Gastrocnemius medialis (tissue), 4 donors: ENCODE measurements at regions not wholly inside any gene's neighbourhood (a gene's known extent, or its start where the extent isn't known, plus 50 kb on each side); places are given as distances from the start of the nearest gene placed in this dataset.
"Not testable (repeated sequence)": the region's sequence is repeated elsewhere in the genome, so short reads cannot be mapped to it uniquely, and the experiment has no call there.

Experiments used
- ATAC-seq, 2 donors: fragments of 150-250 bp; one replicate each; pipeline ENCODE4 v1.9.1; 2016
- DNase-seq, 2 donors: peaks; one replicate each; pipeline ENCODE4 v3.0.0-alpha.2; 2019
- H3K27ac ChIP-seq, 4 donors: fragments of 200-600 bp; sonication (generic); 1 replicate in 1 of 4; 2 replicates in 3 of 4; pipeline ENCODE4 v1.5.1; 2016 to 2018; ENCODE audit warnings: mild to moderate bottlenecking in 2 of 4, moderate library complexity in 1 of 4
- H3K27me3 ChIP-seq, 3 donors: fragments of 200-600 bp; sonication (generic) in 2 of 3; 1 replicate in 1 of 3; 2 replicates in 2 of 3; pipeline versions ENCODE4 v1.5.1 to v1.6.0; 2016 to 2019; ENCODE audit warnings: mild to moderate bottlenecking in 1 of 3, moderate library complexity in 1 of 3
- H3K36me3 ChIP-seq, 2 donors: fragments of 200-600 bp; sonication (generic) in 1 of 2; one replicate each; pipeline ENCODE4 v1.5.1; 2017 to 2018
- H3K4me1 ChIP-seq, 2 donors: fragments of 200-600 bp; sonication (generic) in 1 of 2; one replicate each; pipeline ENCODE4 v1.5.1; 2016 to 2017; ENCODE audit warnings: mild to moderate bottlenecking in 2 of 2
- H3K4me3 ChIP-seq, 4 donors: fragments of 200-600 bp; sonication (generic) in 3 of 4; 1 replicate in 1 of 4; 2 replicates in 3 of 4; pipeline ENCODE4 v1.5.1; 2016 to 2019; ENCODE audit warnings: mild to moderate bottlenecking in 2 of 4
- H3K9me3 ChIP-seq, 3 donors: fragments of 200-600 bp; sonication (generic) in 2 of 3; 1 replicate in 1 of 3; 2 replicates in 2 of 3; pipeline ENCODE4 v1.5.1; 2016 to 2019
- CTCF ChIP-seq, 5 experiments: fragments of 450-650 bp in 3 of 5; fragments of 200-600 bp in 2 of 5; sonication (generic) in 2 of 5; IDR thresholded peaks in 4 of 5; conservative IDR thresholded peaks in 1 of 5; 1 replicate in 4 of 5; 2 replicates in 1 of 5; pipeline ENCODE4 v1.5.1; 2016 to 2019; ENCODE audit warnings: antibody characterized with exemption in 5 of 5, mild to moderate bottlenecking in 3 of 5, moderate library complexity in 3 of 5
- POLR2A ChIP-seq, 2 donors: fragments of 450-650 bp; IDR thresholded peaks; one replicate each; pipeline ENCODE4 v1.6.1; 2017; ENCODE audit warnings: antibody characterized with exemption in 2 of 2, mild to moderate bottlenecking in 2 of 2, moderate library complexity in 2 of 2
- in situ Hi-C, 4 donors: fragments of 200-750 bp; cut with MboI; loops; one replicate each; pipeline versions ENCODE4 v1.15.0 to v1.8.0; 2017; ENCODE audit warnings: low sequenced_read_pairs in 4 of 4
- intact Hi-C: fragments of 100-400 bp; cut with DNase I; formaldehyde crosslinking; loops from one replicate; pipeline ENCODE4 v1.15.1; 2023; ENCODE audit warnings: low total_unique reads

GRCh38 chr7:34569975-34570699, 87.9 kb upstream of the NPSR1 start:
- TF ChIP-seq POLR2A (IDR thresholded peaks at IDR 0.05) (no peak), CTCF (IDR thresholded peaks at IDR 0.05 in 4 of 5, conservative IDR thresholded peaks at IDR 0.05 in 1 of 5) (no peak)
- Histone ChIP-seq H3K9me3 (no peaks in the 10 kb centered on the region), H3K4me1 (no peaks in the 10 kb centered on the region), H3K27me3 (no peaks in the 10 kb centered on the region), H3K36me3 (no peaks in the 10 kb centered on the region), H3K27ac (no peak overlapping the region), H3K4me3 (no peak overlapping the region)
- in situ Hi-C loops (no loop called here), intact Hi-C loops (no loop called here)
- DNase-seq = no peak
- no peak for ATAC-seq

- no peaks in the 10 kb centered on the region for H3K27me3 ChIP-seq
- intact Hi-C loops (no loop called here), in situ Hi-C loops (no loop called here)
- TF ChIP-seq POLR2A (IDR thresholded peaks at IDR 0.05) = no peak
- TF ChIP-seq CTCF (IDR thresholded peaks at IDR 0.05 in 4 of 5, conservative IDR thresholded peaks at IDR 0.05 in 1 of 5) = no peak
- H3K4me1 ChIP-seq = no peaks in the 10 kb centered on the region
- H3K27ac ChIP-seq = no peak overlapping the region
- no peaks in the 10 kb centered on the region for H3K9me3 ChIP-seq
- ATAC-seq = no peak
- H3K4me3 ChIP-seq = no peak overlapping the region
- no peak for DNase-seq
- no peaks in the 10 kb centered on the region for H3K36me3 ChIP-seq
These were observed 83.0 kb upstream of the NPSR1 start for GRCh38 chr7:34575006-34575405.

GRCh38 chr7:34577934-34578333, 80.1 kb upstream of the NPSR1 start:
- H3K4me1 ChIP-seq, in situ Hi-C loops, intact Hi-C loops, H3K36me3 ChIP-seq, H3K4me3 ChIP-seq, H3K9me3 ChIP-seq, H3K27me3 ChIP-seq, DNase-seq, H3K27ac ChIP-seq, ATAC-seq: not testable (repeated sequence)

- H3K36me3 ChIP-seq, intact Hi-C loops, DNase-seq, ATAC-seq, H3K27ac ChIP-seq, H3K9me3 ChIP-seq, H3K27me3 ChIP-seq, in situ Hi-C loops, H3K4me1 ChIP-seq, H3K4me3 ChIP-seq: not testable (repeated sequence)
These were observed 76.3 kb upstream of the NPSR1 start for GRCh38 chr7:34581698-34582097.

GRCh38 chr7:34584526-34584925, 73.5 kb upstream of the NPSR1 start:
- H3K27ac ChIP-seq = no peak overlapping the region
- ATAC-seq (no peak), DNase-seq (no peak)
- H3K36me3 ChIP-seq = no peaks in the 10 kb centered on the region
- intact Hi-C loops (no loop called here), in situ Hi-C loops (no loop called here)
- H3K27me3 ChIP-seq = no peaks in the 10 kb centered on the region
- H3K4me3 ChIP-seq = no peak overlapping the region
- TF ChIP-seq POLR2A (IDR thresholded peaks at IDR 0.05) (no peak), CTCF (IDR thresholded peaks at IDR 0.05 in 4 of 5, conservative IDR thresholded peaks at IDR 0.05 in 1 of 5) (no peak)
- no peaks in the 10 kb centered on the region for H3K4me1 ChIP-seq
- H3K9me3 ChIP-seq = no peaks in the 10 kb centered on the region

GRCh38 chr7:34596887-34597286, 61.1 kb upstream of the NPSR1 start:
- DNase-seq = no peak
- ATAC-seq = no peak

More at GRCh38 chr7:34596887-34597286, 61.1 kb upstream of the NPSR1 start:
- no peaks in the 10 kb centered on the region for H3K4me1 ChIP-seq
- TF ChIP-seq CTCF (IDR thresholded peaks at IDR 0.05 in 4 of 5, conservative IDR thresholded peaks at IDR 0.05 in 1 of 5) (no peak), POLR2A (IDR thresholded peaks at IDR 0.05) (no peak)
- H3K27ac ChIP-seq = no peak overlapping the region
- H3K36me3 ChIP-seq = no peaks in the 10 kb centered on the region
- in situ Hi-C loops (no loop called here), intact Hi-C loops (no loop called here)
- H3K4me3 ChIP-seq = no peak overlapping the region
- H3K9me3 ChIP-seq = no peaks in the 10 kb centered on the region
- H3K27me3 ChIP-seq = no peaks in the 10 kb centered on the region
